ENCODE measurements at regions not wholly inside any gene's neighbourhood (a gene's known extent, or its start where the extent isn't known, plus 50 kb on each side); places are given as distances from the start of the nearest gene placed in this dataset.

DNA sequence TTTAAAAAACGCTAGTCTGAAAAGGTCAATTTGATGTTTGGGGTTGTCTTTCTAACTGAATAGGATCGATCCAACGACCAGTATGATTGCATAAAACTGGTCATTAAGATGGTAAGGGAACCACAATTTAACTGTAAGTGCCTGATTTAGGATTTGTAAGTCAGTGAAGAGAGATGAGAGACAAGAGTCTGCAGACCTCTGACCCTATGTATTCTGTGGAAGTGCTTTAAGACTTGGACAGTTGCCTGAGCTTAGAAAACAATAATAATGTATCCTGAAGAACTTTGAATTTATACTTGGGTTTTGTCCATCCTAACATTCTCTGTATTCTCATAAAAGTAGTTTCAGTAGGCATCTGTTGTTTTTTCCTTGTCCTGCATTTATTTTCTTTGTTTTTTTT, 221.4 kb upstream of the SUCLG2 start:
- no peak for ATAC-seq

DNA sequence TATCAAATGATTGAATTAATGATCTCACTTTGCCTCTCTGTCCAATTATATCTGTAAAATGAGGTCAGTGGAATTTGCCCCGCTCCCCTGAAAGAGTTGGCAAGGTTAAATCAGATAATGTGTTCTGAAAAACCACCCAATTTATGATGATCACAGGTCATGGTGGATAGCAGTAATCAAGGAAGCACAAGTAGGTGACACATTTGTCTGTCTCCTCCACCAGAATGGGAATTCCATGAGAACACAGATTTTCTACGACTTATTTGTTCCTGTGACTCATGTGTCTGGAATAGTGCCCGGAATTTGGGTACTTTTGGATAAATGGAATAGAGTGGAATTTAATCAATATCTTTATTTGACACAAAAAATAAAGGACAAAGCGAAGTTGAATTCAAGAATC, 220.9 kb upstream of the SUCLG2 start:
- Mint-ChIP-seq H3K4me3 (no peak overlapping the region), H3K36me3 (ENCODE audit: low read depth) (no peaks in the 10 kb centered on the region), H3K4me1 (peaks cover 3% of the 10 kb centered on the region), H3K27me3 (peaks cover 10% of the 10 kb centered on the region), H3K27ac (no peak overlapping the region)
- DNase-seq (no peak), ATAC-seq (no peak)
- H3K9me3 ChIP-seq (ENCODE audit: control insufficient read depth, low read length, poor library complexity, severe bottlenecking): no peaks in the 10 kb centered on the region

More for the DNA sequence above, 221.4 kb upstream of the SUCLG2 start:
- H3K9me3 ChIP-seq (ENCODE audit: control insufficient read depth, low read length, poor library complexity, severe bottlenecking): no peaks in the 10 kb centered on the region
- Mint-ChIP-seq H3K4me3 (no peak overlapping the region), H3K27ac (no peak overlapping the region), H3K27me3 (peaks cover 10% of the 10 kb centered on the region), H3K4me1 (peaks cover 3% of the 10 kb centered on the region), H3K36me3 (ENCODE audit: low read depth) (no peaks in the 10 kb centered on the region)
- DNase-seq: no peak

DNA sequence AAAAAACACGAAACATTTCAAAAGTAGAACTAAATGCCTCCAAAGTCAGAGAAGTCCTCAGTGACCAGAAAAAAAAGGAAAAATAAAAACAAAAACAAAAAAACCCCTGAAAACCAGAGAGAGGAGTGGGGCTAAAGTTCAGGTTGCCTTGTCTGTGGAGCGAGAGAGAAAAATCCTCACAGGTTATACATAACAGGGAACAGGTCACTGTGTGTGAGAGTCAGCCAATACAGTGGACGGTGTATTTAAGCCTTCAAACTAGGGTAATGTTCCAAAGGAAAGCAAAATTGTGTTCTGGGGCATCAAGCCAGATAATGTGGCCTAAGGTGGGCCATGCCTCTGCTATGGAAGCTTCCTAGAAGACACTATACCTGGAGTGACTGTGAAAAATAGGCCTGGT, 216.1 kb upstream of the SUCLG2 start:
- DNase-seq: no peak
- Mint-ChIP-seq H3K27ac (no peak overlapping the region), H3K4me3 (no peak overlapping the region), H3K27me3 (no peaks in the 10 kb centered on the region), H3K4me1 (no peaks in the 10 kb centered on the region), H3K36me3 (ENCODE audit: low read depth) (no peaks in the 10 kb centered on the region)
- no peak for ATAC-seq
- H3K9me3 ChIP-seq (ENCODE audit: control insufficient read depth, low read length, poor library complexity, severe bottlenecking): no peaks in the 10 kb centered on the region

DNA sequence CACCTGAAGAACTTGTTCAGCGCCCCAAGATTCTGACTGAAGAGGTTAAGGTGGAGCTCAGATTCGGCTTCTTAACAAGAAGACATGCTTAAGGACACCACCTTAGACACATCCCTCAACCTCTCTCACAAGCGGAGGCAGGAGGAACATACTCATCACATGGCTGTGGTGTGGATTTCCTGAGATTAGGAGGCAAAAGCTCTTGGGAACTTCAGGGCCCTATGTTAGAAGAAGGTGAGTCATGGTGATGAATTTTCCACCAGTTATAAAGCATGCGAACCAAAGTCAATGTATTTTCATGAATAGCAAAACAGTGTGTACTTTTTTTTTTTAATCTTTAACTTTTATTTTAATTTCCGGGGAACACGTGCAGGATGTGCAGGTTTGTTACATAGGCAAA, 212.2 kb upstream of the SUCLG2 start:
- Mint-ChIP-seq H3K27me3 (no peaks in the 10 kb centered on the region), H3K4me1 (no peaks in the 10 kb centered on the region), H3K36me3 (ENCODE audit: low read depth) (no peaks in the 10 kb centered on the region), H3K27ac (no peak overlapping the region), H3K4me3 (no peak overlapping the region)
- no peaks in the 10 kb centered on the region for H3K9me3 ChIP-seq (ENCODE audit: control insufficient read depth, low read length, poor library complexity, severe bottlenecking)
- ATAC-seq (no peak), DNase-seq (no peak)

DNA sequence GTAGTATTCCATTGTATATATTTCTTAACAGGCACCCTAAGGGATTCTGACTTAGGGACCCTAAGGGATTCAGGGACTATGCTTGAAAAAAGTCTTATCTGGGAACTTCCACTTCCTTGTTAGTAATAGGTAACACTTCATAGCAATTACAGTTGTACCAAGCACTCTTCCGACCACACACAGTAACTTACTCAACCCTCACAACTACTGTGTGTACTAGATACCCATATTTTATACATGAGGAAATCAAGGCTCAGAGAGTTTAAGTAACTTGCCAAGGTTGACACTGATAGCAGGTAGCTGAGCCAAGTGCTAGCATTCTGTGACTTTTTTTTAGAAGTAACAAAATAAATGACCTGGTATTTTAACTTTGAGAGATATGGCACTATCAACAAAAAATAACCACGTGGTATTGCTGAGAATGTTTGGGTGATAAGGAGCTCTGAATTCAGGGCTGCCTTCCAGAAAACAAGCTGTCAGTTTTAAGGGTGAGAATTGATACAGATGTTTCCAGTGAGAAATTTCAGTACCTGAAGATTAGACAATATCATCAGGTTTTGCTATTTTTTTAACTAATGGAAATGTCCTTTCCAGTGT, 210.3 kb upstream of the SUCLG2 start:
- Mint-ChIP-seq H3K27me3 (no peaks in the 10 kb centered on the region), H3K36me3 (ENCODE audit: low read depth) (no peaks in the 10 kb centered on the region), H3K4me3 (no peak overlapping the region), H3K4me1 (no peaks in the 10 kb centered on the region), H3K27ac (no peak overlapping the region)
- DNase-seq (no peak), ATAC-seq (no peak)
- H3K9me3 ChIP-seq (ENCODE audit: control insufficient read depth, low read length, poor library complexity, severe bottlenecking): no peaks in the 10 kb centered on the region

DNA sequence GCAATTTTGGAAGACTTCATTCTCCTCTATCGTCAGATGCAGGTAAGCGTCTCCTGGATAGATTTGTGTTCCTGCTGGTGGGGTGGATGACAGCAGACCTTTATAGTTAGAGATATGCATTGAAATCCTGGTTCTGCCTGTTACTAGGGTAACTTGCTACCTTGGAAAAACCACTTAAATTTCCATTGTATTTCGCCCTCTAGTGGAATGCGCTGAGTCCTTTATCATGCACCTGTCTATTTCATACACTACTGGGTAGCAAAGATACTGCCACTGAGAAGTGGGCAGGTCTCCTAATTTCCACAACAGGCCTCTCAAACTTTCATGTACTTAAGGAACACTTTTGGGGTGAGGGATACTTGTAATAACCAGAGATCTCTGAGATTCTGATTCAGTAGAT, 209.5 kb upstream of the SUCLG2 start:
- H3K27ac Mint-ChIP-seq: no peak overlapping the region
- H3K36me3 Mint-ChIP-seq (ENCODE audit: low read depth): no peaks in the 10 kb centered on the region
- no peak for ATAC-seq
- no peaks in the 10 kb centered on the region for H3K9me3 ChIP-seq (ENCODE audit: control insufficient read depth, low read length, poor library complexity, severe bottlenecking)
- H3K4me1 Mint-ChIP-seq: no peaks in the 10 kb centered on the region
- H3K4me3 Mint-ChIP-seq: no peak overlapping the region
- H3K27me3 Mint-ChIP-seq: no peaks in the 10 kb centered on the region
- DNase-seq: no peak

DNA sequence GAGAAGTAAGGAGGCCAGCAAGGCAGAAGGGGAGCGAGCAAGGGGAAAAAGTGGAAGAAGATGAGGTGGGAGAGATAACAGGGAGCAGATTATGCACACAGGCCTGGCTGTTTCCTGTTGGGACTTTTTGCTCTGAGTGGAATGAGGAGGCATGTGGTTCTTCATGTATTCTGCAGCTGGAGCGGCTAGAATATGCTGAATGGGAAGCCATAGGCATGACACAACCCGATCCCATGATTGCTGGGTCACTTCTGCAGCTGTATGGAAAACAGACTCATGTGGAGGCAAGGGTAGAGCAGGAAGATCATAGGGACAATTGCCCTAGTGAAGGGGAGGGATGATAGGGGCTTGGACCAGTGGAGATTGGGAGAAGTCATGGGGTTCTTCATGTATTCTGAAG, 206.0 kb upstream of the SUCLG2 start:
- DNase-seq: no peak
- Mint-ChIP-seq H3K4me1 (no peaks in the 10 kb centered on the region), H3K36me3 (ENCODE audit: low read depth) (no peaks in the 10 kb centered on the region), H3K4me3 (no peak overlapping the region), H3K27me3 (no peaks in the 10 kb centered on the region), H3K27ac (no peak overlapping the region)
- H3K9me3 ChIP-seq (ENCODE audit: control insufficient read depth, low read length, poor library complexity, severe bottlenecking): no peaks in the 10 kb centered on the region
- no peak for ATAC-seq

DNA sequence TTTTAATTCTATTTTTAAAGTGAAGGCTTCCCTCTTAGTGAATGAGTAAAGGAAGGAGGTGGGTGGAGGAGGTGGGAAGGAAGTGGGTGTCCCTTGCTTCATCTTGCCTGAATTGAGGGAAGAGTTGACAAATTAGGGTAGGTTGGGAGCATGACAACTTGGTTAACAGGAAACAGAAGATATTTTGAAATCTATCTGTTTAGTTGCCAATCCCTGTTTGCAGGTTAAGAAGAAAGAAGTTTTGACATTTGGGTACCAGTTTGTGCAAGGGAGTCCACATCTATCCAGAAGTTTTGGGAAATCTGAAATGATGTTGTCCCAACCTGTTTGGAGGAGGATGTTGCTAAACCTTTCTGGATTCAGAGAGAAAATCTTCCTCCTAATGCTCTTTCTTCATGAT, 204.1 kb upstream of the SUCLG2 start:
- Mint-ChIP-seq H3K27ac (no peak overlapping the region), H3K36me3 (ENCODE audit: low read depth) (no peaks in the 10 kb centered on the region), H3K27me3 (no peaks in the 10 kb centered on the region), H3K4me3 (no peak overlapping the region), H3K4me1 (no peaks in the 10 kb centered on the region)
- ATAC-seq (no peak), DNase-seq (no peak)
- H3K9me3 ChIP-seq (ENCODE audit: control insufficient read depth, low read length, poor library complexity, severe bottlenecking): no peaks in the 10 kb centered on the region

DNA sequence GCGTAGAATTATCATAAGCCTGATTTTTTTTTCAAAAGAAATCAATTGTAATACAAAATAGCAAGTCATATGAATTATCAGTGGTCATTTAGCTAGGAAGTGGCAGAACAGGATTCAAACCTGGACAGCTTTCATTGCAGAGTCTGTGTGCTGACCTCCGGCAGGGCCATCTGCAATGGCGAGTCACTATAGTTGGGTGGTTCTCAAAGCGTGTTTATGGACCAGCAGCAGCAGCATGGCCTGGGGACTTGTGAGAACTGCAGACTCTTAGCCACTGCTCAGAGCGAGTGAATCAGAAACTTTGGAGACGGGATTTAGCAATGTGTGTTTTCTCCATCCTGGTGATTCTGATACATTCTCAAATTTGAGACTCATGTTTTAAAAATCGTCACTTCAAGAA, 202.3 kb upstream of the SUCLG2 start:
- Mint-ChIP-seq H3K4me3 (no peak overlapping the region), H3K36me3 (ENCODE audit: low read depth) (no peaks in the 10 kb centered on the region), H3K27ac (no peak overlapping the region), H3K27me3 (no peaks in the 10 kb centered on the region), H3K4me1 (no peaks in the 10 kb centered on the region)
- H3K9me3 ChIP-seq (ENCODE audit: control insufficient read depth, low read length, poor library complexity, severe bottlenecking): no peaks in the 10 kb centered on the region
- ATAC-seq (no peak), DNase-seq (no peak)

DNA sequence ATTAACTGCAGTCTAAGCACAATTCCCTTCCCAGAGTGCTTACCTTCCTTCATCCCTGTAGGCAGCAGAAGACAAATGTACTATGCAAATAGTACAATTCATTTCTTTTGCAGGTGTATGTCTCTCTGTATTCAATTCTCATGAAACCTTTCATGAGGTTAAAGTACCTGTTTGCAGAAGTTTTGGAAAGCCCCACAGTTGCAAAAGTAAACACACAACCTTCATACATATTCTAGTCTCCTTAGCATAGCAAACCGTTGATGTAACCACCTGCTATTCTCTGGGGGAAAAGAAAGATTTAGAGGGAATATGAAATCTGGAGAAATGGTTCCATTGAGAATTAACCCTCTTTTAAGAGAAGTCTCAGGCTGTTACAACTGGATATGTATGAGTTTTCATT, 200.3 kb upstream of the SUCLG2 start:
- DNase-seq: no peak
- Mint-ChIP-seq H3K27me3 (no peaks in the 10 kb centered on the region), H3K4me1 (no peaks in the 10 kb centered on the region), H3K27ac (no peak overlapping the region), H3K36me3 (ENCODE audit: low read depth) (no peaks in the 10 kb centered on the region), H3K4me3 (no peak overlapping the region)
- no peak for ATAC-seq
- H3K9me3 ChIP-seq (ENCODE audit: control insufficient read depth, low read length, poor library complexity, severe bottlenecking): no peaks in the 10 kb centered on the region

DNA sequence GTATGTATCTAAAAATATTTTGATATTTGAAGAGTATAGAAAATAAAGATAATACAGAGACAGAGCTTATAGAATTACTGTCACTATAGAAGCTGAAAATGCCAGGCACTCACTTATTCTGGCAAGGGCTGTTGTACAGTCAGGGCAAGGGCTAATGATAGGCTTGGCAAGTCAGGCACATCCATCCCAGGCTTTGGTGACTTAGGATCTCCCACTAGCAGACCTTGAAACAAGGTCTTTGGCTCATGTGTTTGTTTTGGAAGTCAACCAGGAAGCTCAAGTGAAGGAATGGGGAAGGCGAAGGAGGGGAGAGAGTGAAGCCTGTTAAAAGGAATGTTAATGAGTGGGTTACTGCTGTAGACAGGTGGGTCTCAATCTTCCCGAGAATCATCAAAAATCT, 199.1 kb upstream of the SUCLG2 start:
- no peak for DNase-seq
- H3K36me3 Mint-ChIP-seq (ENCODE audit: low read depth): no peaks in the 10 kb centered on the region
- H3K4me3 Mint-ChIP-seq: no peak overlapping the region
- H3K27ac Mint-ChIP-seq: no peak overlapping the region
- ATAC-seq: no peak
- H3K4me1 Mint-ChIP-seq: no peaks in the 10 kb centered on the region
- H3K9me3 ChIP-seq (ENCODE audit: control insufficient read depth, low read length, poor library complexity, severe bottlenecking): no peaks in the 10 kb centered on the region
- no peaks in the 10 kb centered on the region for H3K27me3 Mint-ChIP-seq

DNA sequence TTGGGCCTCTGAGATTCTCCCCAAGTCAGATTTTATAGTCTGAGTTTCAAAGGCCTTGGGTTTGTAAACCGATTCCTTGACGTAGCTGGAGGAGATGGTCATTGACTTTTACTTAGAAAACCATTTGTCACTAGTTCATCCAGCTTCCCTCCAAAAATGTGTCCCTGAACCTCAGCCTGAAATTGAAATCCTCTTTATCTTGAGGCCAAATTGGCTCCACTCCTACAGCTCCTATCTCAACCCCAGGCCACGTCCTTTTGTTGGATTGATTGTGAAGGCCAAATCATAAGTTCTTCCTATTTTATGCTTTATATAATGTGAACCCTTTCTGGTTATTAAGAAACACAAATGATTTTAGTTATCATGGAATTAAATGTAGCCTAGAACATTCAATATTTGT, 193.9 kb upstream of the SUCLG2 start:
- H3K9me3 ChIP-seq (ENCODE audit: control insufficient read depth, low read length, poor library complexity, severe bottlenecking): no peaks in the 10 kb centered on the region
- no peak overlapping the region for H3K27ac Mint-ChIP-seq
- ATAC-seq (no peak), DNase-seq (no peak)
- H3K27me3 Mint-ChIP-seq: no peaks in the 10 kb centered on the region
- no peak overlapping the region for H3K4me3 Mint-ChIP-seq
- H3K4me1 Mint-ChIP-seq: no peaks in the 10 kb centered on the region
- H3K36me3 Mint-ChIP-seq (ENCODE audit: low read depth): no peaks in the 10 kb centered on the region

DNA sequence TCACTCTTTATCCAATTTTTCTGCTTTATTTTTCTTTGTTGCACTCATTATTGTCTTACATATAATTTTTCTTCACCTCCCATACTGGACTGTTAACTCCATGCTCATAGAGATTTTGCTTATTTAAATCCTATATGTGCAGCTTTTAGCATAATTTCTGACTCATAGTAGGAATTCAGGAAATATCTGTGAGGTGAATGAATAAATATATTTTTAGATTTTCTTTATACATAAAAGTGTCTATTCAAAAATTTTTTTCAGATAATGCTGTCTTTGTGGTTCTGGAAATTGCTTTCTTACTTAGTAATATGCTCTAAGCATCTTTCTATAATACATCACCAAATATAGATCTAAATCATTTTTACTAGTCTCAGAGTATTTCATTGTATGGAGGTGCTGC, 191.8 kb upstream of the SUCLG2 start:
- Mint-ChIP-seq H3K36me3 (ENCODE audit: low read depth) (no peaks in the 10 kb centered on the region), H3K4me3 (no peak overlapping the region), H3K27me3 (no peaks in the 10 kb centered on the region), H3K4me1 (no peaks in the 10 kb centered on the region), H3K27ac (no peak overlapping the region)
- DNase-seq (no peak), ATAC-seq (no peak)
- no peaks in the 10 kb centered on the region for H3K9me3 ChIP-seq (ENCODE audit: control insufficient read depth, low read length, poor library complexity, severe bottlenecking)

DNA sequence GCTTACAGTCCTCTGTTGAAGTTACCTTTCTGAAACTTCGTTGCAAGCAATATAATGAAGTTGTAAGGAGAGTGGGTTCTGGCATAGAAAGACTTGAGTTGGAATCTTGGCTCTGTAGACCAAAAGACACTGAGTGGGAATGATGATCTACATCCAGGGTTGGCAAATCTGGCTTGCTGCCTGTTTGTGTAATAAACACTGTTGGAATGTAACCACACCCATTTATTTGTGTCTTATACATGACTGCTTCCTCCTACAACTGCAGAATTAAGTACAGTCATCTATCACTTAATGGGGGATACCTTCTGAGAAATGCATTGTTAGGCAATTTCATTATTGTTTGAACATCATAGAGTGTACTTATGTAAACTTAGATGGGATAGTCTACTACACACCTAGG, 178.4 kb upstream of the SUCLG2 start:
- Mint-ChIP-seq H3K36me3 (ENCODE audit: low read depth) (peaks cover 2% of the 10 kb centered on the region), H3K27me3 (no peaks in the 10 kb centered on the region), H3K4me3 (no peak overlapping the region), H3K27ac (no peak overlapping the region), H3K4me1 (no peaks in the 10 kb centered on the region)
- DNase-seq: no peak
- H3K9me3 ChIP-seq (ENCODE audit: control insufficient read depth, low read length, poor library complexity, severe bottlenecking): no peaks in the 10 kb centered on the region
- no peak for ATAC-seq

DNA sequence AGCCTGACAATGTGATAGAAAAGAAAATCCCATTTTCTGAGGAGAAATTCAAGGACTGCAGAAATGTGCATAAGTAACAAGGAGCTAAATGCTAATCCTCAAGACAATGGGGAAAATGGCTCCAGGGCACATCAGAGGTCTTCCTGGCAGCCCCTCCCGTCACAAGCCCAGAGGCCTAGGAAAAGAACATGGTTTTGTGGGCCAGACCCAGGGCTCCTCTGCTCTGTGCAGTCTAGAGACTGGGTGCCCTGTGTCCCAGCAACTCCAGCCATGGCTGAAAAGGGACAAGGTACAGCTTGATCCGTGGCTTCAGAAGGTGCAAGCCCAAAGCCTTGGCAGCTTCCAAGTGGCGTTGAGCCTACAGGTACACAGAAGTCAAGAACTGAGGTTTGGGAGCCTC, 176.8 kb upstream of the SUCLG2 start:
- H3K36me3 Mint-ChIP-seq (ENCODE audit: low read depth): peaks cover 2% of the 10 kb centered on the region
- H3K27ac Mint-ChIP-seq: no peak overlapping the region
- no peaks in the 10 kb centered on the region for H3K9me3 ChIP-seq (ENCODE audit: control insufficient read depth, low read length, poor library complexity, severe bottlenecking)
- ATAC-seq: no peak
- no peaks in the 10 kb centered on the region for H3K4me1 Mint-ChIP-seq
- H3K4me3 Mint-ChIP-seq: no peak overlapping the region
- H3K27me3 Mint-ChIP-seq: no peaks in the 10 kb centered on the region
- DNase-seq: no peak

Data from T-helper 17 cell (primary cell).